CD4-positive, alpha-beta T cell treated with Interleukin-6 for 4 hours (primary cell): ENCODE measurements at regions not wholly inside any gene's neighbourhood (a gene's known extent, or its start where the extent isn't known, plus 50 kb on each side); places are given as distances from the start of the nearest gene placed in this dataset.
"Not testable (repeated sequence)": the region's sequence is repeated elsewhere in the genome, so short reads cannot be mapped to it uniquely, and the experiment has no call there.

ENCODE experiments used
- DNase-seq: peaks from one replicate; pipeline ENCODE4 v3.0.0-alpha.2; 2020; ENCODE audit warnings: mixed read lengths

GRCh38 chr2:224174521-224174920 lies 135.4 kb upstream of the SERPINE2 start:
- no peak for DNase-seq

- no peak for DNase-seq
These were observed 134.8 kb upstream of the SERPINE2 start for GRCh38 chr2:224173933-224174332.

DNA sequence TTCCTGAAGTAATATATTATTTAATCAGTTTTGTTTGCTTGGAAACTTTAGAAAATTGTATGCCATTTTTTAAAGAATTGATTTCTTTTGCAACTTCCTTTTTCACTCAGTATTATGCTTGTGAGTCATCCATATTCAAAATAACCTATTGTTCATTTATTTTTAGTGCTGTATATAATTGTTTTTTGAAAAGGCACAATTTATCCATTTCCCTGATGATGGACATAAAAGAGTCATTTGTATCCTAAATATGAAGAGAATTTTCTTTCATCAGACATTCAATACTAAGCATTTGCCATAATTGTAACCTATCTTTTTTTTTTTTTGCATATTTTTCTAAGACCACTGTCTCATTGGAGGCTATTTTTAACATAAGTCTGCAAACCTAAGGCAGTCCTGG lies 134.1 kb upstream of the SERPINE2 start:
- no peak for DNase-seq

DNA sequence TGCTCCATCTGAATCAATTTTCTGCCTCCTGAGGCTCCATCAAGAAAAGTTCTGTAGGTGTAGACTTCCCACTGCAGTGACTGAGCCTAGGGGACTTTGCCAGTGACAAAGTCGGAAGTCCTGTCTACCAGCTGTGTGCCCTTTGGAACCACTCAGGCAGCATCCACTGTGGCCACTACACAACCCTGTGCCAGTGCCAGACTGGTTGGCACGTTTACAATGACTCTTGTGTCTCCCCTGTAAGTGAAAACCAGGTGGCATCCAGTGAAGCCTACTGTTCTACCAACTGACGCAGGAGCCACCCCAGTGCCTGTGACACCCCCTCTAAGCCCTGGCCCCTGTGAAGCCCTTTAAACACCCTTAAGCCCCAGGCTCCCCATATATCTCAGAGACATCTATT lies 132.1 kb upstream of the SERPINE2 start:
- DNase-seq, result no peak

GRCh38 chr2:224169847-224170246 lies 130.8 kb upstream of the SERPINE2 start:
- no peak for DNase-seq

DNA sequence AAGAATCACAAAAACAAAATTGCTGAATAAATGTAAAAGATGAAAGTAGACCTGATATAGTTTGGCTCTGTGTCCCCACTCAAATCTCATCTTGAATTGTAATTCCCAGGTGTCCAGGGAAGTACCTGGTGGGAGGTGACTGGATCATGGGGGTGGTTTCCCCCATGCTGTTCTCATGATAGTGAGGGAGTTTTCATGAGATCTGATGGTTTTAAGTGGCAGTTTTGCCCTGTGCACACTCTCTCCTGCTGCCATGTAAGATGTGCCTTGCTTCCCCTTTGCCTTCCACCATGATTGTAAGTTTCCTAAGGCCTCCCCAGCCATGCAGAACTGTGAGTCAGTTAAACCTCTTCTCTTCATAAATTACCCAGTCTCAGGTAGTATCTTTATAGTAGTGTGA lies 128.7 kb upstream of the SERPINE2 start:
- DNase-seq, result not testable (repeated sequence)

GRCh38 chr2:224166654-224167053 lies 127.6 kb upstream of the SERPINE2 start:
- DNase-seq, result no peak

GRCh38 chr2:224165901-224166319 lies 126.8 kb upstream of the SERPINE2 start:
- DNase-seq, result no peak

DNA sequence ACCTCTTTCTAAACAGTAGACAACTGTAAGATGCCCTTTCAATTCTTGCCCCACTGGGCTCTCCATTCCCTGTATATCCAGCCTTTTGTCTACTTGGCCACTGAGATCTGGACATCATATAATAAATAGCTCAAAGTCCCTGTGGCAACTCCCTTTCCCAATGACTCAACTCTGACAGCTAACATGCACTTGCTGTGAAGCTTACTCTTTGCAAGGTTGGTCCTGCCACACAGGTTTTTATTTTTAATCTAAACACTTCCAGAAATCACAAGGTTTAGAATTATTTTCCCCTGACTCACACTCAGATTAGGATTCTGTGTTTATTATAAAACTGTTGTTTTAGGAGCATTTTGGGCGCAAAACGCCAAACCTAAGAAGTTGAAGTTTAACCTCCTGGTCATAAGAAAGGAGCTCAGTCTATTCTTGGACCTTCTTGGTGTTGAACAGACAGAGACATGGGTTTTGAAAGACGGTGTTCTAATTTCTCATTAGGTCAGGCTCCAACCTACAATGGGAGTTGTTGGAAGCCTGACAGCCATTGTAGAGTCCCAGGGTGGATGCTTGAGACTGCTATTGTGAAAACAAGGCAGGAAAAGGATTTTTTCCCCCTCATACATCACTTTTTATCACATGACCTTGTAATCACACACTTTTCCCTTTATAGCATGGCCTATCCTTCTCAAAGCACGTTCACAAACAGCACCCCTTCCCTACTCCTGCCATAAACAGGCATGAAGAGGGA lies 124.7 kb upstream of the SERPINE2 start:
- no peak for DNase-seq

GRCh38 chr2:224162122-224162521 lies 123.0 kb upstream of the SERPINE2 start:
- no peak for DNase-seq

GRCh38 chr2:224161712-224162111 lies 122.6 kb upstream of the SERPINE2 start:
- no peak for DNase-seq

GRCh38 chr2:224160917-224161316 lies 121.8 kb upstream of the SERPINE2 start:
- DNase-seq, result no peak

GRCh38 chr2:224159345-224159928 lies 120.4 kb upstream of the SERPINE2 start:
- DNase-seq, result no peak

DNA sequence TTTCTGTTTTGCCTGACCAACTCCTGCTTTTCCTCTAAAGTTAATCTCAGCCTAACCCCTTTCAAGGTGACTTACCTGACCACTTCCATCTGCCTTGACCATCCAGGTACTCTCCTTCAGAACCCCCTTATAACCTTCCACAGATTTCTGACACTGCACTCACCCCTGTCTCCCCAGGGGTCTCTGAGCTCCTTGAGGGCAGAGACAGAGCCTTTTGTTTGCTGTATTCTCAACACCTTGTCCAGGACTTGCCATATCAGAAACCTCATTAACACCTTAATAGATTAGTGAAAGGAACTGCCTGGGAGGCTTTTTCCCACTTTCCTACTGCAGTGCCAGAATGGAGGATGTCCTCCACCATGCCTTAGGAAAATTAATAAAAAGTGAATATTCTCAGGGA lies 119.7 kb upstream of the SERPINE2 start:
- no peak for DNase-seq

- DNase-seq, result no peak
These were observed 119.0 kb upstream of the SERPINE2 start for GRCh38 chr2:224158061-224158460.

- no peak for DNase-seq
These were observed 118.6 kb upstream of the SERPINE2 start for GRCh38 chr2:224157655-224158054.

GRCh38 chr2:224156436-224156835 lies 117.3 kb upstream of the SERPINE2 start:
- no peak for DNase-seq

DNA sequence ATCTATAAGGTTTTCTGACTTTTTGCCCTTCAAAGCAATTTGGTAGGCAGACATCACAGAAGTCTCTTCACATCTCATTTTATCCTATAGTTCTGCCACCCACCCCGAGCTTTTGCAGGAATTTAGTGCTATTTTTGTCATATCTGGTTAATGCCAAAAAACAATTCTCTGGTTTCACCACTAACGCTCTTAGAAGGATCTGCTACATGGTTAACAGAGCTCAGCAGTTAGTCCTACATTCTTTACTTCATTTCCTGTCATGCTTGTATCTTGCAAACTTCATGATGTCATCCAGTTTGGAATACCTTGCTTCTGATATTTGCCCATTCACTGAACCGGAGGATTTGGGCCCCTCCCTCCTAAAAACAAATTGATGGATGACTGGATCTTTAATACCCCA lies 116.8 kb upstream of the SERPINE2 start:
- no peak for DNase-seq

- DNase-seq, result no peak
These were observed 116.3 kb upstream of the SERPINE2 start for GRCh38 chr2:224155371-224155770.

DNA sequence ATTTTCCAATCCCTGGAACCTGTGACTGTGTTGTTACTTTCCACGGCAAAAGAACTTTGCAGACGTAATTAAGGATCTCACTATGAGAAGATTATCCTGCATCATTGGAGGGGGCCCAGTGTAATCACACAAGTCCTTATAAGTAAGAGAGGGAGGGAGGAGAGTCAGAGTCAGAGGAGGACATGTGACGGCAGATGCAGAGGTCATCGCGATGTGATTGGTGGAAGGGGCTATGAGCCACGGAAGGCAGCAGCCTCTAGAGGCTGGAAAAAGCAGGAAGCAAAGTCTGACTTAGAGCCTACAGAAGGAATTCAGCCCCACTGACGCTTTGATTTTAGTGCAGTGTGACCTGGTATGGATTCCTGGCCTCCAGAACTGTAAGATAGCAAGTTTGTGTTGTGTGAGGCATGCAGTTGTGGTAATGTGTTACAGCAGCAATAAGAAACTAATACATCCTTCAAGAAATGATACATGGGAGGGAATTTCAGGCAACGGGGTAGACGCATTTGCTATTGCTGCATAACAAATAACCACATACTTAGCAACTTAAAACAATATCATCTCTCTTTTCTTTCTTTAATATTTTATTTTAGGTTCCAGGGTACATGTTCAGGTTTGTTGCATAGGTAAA lies 112.7 kb upstream of the SERPINE2 start:
- no peak for DNase-seq

GRCh38 chr2:224151161-224151560 lies 112.1 kb upstream of the SERPINE2 start:
- no peak for DNase-seq

GRCh38 chr2:224148058-224148457 lies 109.0 kb upstream of the SERPINE2 start:
- DNase-seq, result not testable (repeated sequence)

- DNase-seq, result no peak
These were observed 108.1 kb upstream of the SERPINE2 start for GRCh38 chr2:224147174-224147573.
